Fibroblast of skin of back (primary cell): ENCODE measurements at regions not wholly inside any gene's neighbourhood (a gene's known extent, or its start where the extent isn't known, plus 50 kb on each side); places are given as distances from the start of the nearest gene placed in this dataset.
"Not testable (repeated sequence)": the region's sequence is repeated elsewhere in the genome, so short reads cannot be mapped to it uniquely, and the experiment has no call there.

Experiments
- DNase-seq: peaks from one replicate; pipeline ENCODE4 v3.0.0-alpha.2; 2013

- not testable (repeated sequence) for DNase-seq
Observed at GRCh38 chr6:21282360-21282759, 311.2 kb upstream of the SOX4 start.

GRCh38 chr6:21284166-21284565 lies 309.4 kb upstream of the SOX4 start:
- no peak for DNase-seq

GRCh38 chr6:21284706-21285105 lies 308.8 kb upstream of the SOX4 start:
- no peak for DNase-seq

GRCh38 chr6:21294144-21294543 lies 299.4 kb upstream of the SOX4 start:
- DNase-seq, result no peak

- no peak for DNase-seq
Observed at GRCh38 chr6:21295506-21296240, 297.9 kb upstream of the SOX4 start.

- DNase-seq, result no peak
Observed at GRCh38 chr6:21297665-21298064, 295.9 kb upstream of the SOX4 start.

GRCh38 chr6:21299216-21299615 lies 294.3 kb upstream of the SOX4 start:
- no peak for DNase-seq

GRCh38 chr6:21300439-21300838 lies 293.1 kb upstream of the SOX4 start:
- no peak for DNase-seq

- DNase-seq, result no peak
Observed at GRCh38 chr6:21305893-21306332, 287.6 kb upstream of the SOX4 start.

GRCh38 chr6:21306546-21306945 lies 287.0 kb upstream of the SOX4 start:
- DNase-seq, result no peak

GRCh38 chr6:21309807-21310221 lies 283.7 kb upstream of the SOX4 start:
- no peak for DNase-seq

- DNase-seq, result no peak
Observed at GRCh38 chr6:21310568-21311140, 282.9 kb upstream of the SOX4 start.

- DNase-seq, result no peak
Observed at GRCh38 chr6:21312118-21312517, 281.4 kb upstream of the SOX4 start.

- no peak for DNase-seq
Observed at GRCh38 chr6:21317642-21318041, 275.9 kb upstream of the SOX4 start.

GRCh38 chr6:21321076-21321475 lies 272.5 kb upstream of the SOX4 start:
- no peak for DNase-seq

GRCh38 chr6:21321531-21321930 lies 272.0 kb upstream of the SOX4 start:
- no peak for DNase-seq

- no peak for DNase-seq
Observed at GRCh38 chr6:21323577-21323976, 270.0 kb upstream of the SOX4 start.

GRCh38 chr6:21325201-21325856 lies 268.2 kb upstream of the SOX4 start:
- DNase-seq, result no peak

- DNase-seq, result no peak
Observed at GRCh38 chr6:21327326-21328112, 266.0 kb upstream of the SOX4 start.

GRCh38 chr6:21331235-21331634 lies 262.3 kb upstream of the SOX4 start:
- no peak for DNase-seq

- no peak for DNase-seq
Observed at GRCh38 chr6:21332077-21332476, 261.5 kb upstream of the SOX4 start.

GRCh38 chr6:21332660-21333059 lies 260.9 kb upstream of the SOX4 start:
- DNase-seq, result no peak

GRCh38 chr6:21333715-21334114 lies 259.8 kb upstream of the SOX4 start:
- DNase-seq, result no peak
